Lower leg skin (tissue), 3 donors: ENCODE measurements at regions not wholly inside any gene's neighbourhood (a gene's known extent, or its start where the extent isn't known, plus 50 kb on each side); places are given as distances from the start of the nearest gene placed in this dataset.

Experiments used
- POLR2A ChIP-seq, 2 donors: fragments of 450-650 bp; IDR thresholded peaks; one replicate each; pipeline ENCODE4 v1.6.1; 2016 to 2017; ENCODE audit warnings: antibody characterized with exemption in 2 of 2, mild to moderate bottlenecking in 1 of 2, moderate library complexity in 1 of 2
- TF ChIP-seq, protein P1 (sequence below), 3 donors: fragments of 450-650 bp; IDR thresholded peaks; one replicate each; pipeline ENCODE4 v1.5.1; 2016; ENCODE audit warnings: antibody characterized with exemption in 3 of 3, mild to moderate bottlenecking in 3 of 3, moderate library complexity in 2 of 3

DNA sequence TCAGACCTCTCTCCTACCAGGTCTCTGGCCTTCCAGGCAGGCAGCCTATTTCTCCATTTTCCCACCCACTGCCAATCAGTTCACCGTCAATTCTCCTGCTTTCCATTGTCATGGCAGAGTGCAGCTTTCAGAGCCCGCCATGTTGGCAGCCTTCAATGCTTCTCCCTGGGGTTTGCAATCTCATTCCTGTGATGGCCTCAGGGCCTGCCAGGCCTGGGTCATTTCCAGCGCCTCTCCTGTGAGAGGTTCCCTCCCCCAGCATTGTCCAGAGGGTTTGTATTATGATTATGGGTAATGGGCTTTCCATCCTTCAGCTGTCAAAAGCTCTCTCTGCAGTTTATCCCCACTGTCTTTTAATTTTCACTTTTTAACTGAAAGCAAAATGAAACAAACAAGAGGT, 716.6 kb upstream of the CDH8 start:
- TF ChIP-seq, protein P1, sequence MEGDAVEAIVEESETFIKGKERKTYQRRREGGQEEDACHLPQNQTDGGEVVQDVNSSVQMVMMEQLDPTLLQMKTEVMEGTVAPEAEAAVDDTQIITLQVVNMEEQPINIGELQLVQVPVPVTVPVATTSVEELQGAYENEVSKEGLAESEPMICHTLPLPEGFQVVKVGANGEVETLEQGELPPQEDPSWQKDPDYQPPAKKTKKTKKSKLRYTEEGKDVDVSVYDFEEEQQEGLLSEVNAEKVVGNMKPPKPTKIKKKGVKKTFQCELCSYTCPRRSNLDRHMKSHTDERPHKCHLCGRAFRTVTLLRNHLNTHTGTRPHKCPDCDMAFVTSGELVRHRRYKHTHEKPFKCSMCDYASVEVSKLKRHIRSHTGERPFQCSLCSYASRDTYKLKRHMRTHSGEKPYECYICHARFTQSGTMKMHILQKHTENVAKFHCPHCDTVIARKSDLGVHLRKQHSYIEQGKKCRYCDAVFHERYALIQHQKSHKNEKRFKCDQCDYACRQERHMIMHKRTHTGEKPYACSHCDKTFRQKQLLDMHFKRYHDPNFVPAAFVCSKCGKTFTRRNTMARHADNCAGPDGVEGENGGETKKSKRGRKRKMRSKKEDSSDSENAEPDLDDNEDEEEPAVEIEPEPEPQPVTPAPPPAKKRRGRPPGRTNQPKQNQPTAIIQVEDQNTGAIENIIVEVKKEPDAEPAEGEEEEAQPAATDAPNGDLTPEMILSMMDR (IDR thresholded peaks at IDR 0.05) = no peak
- no peak for TF ChIP-seq POLR2A (IDR thresholded peaks at IDR 0.05)
